ENCODE measurements at regions not wholly inside any gene's neighbourhood (a gene's known extent, or its start where the extent isn't known, plus 50 kb on each side); places are given as distances from the start of the nearest gene placed in this dataset.

GRCh38 chr7:41415051-41415450 is 287.8 kb downstream of the INHBA start:
- 90% methylated on average over 3 of the region's 4 CpGs for WGBS (ENCODE audit: insufficient coverage)

GRCh38 chr7:41404375-41405074 is 298.4 kb downstream of the INHBA start:
- no peak overlapping the region for H3K4me2 ChIP-seq (replicated peaks; ENCODE audit: extremely low read depth, low read length, poor library complexity, severe bottlenecking)
- H3K9ac ChIP-seq (ENCODE audit: insufficient read depth, low read length, poor library complexity, severe bottlenecking), result no peak overlapping the region
- peaks cover 2 to 8% (median 6%) of the 10 kb centered on the region in 7 donors for H3K9me3 Mint-ChIP-seq
- no peak overlapping the region for H3K27ac Mint-ChIP-seq
- intact Hi-C loops (cut with micrococcal nuclease), result no loop called here
- H3K36me3 ChIP-seq (replicated peaks in 1 of 2; ENCODE audit: control insufficient read depth in 1 of 2, insufficient read depth in 2 of 2, low read length in 2 of 2), result no peaks in the 10 kb centered on the region
- H3K36me3 Mint-ChIP-seq, result no peaks in the 10 kb centered on the region
- WGBS (ENCODE audit: insufficient coverage), result 86% methylated on average over 1 of the region's 3 CpGs
- H3K4me1 Mint-ChIP-seq, result no peaks in the 10 kb centered on the region
- H3K4me1 ChIP-seq (ENCODE audit: control insufficient read depth in 1 of 2, insufficient read depth in 2 of 2, low read length in 2 of 2), result no peaks in the 10 kb centered on the region
- H4K20me1 ChIP-seq (ENCODE audit: insufficient read depth, low read length), result no peaks in the 10 kb centered on the region
- no peak overlapping the region for H2AFZ ChIP-seq (ENCODE audit: insufficient read depth, low read depth, low read length, poor library complexity, severe bottlenecking)
- no peak overlapping the region for H3K27ac ChIP-seq (ENCODE audit: low read depth in 1 of 2, low read length in 2 of 2)
- no peaks in the 10 kb centered on the region for H3K79me2 ChIP-seq (ENCODE audit: insufficient read depth, low read length)
- TF ChIP-seq CTCF (IDR thresholded peaks at IDR 0.05), result no peak
- no peak for DNase-seq
- no peak overlapping the region for H3K4me3 ChIP-seq (replicated peaks in 1 of 3; ENCODE audit: low read depth in 2 of 3, low read length in 3 of 3)
- H3K27me3 Mint-ChIP-seq (ENCODE audit: low read depth in 3 of 3), result no peaks in the 10 kb centered on the region
- no peak overlapping the region for H3K4me3 Mint-ChIP-seq
- H3K9me3 ChIP-seq (replicated peaks in 1 of 2; ENCODE audit: control insufficient read depth in 1 of 2, insufficient read depth in 1 of 2, low read length in 2 of 2), result peaks cover 4 to 5% of the 10 kb centered on the region in 2 donors
- H3K27me3 ChIP-seq (ENCODE audit: control insufficient read depth in 2 of 2, insufficient read depth in 2 of 2, low read length in 2 of 2), result no peaks in the 10 kb centered on the region

More at GRCh38 chr7:41415051-41415450, 287.8 kb downstream of the INHBA start:
- Mint-ChIP-seq H3K4me1 (no peaks in the 10 kb centered on the region), H3K27me3 (ENCODE audit: low read depth in 3 of 3) (no peaks in the 10 kb centered on the region), H3K9me3 (peaks cover 0 to 7% (median 4%) of the 10 kb centered on the region in 7 donors), H3K27ac (no peak overlapping the region), H3K4me3 (no peak overlapping the region), H3K36me3 (no peaks in the 10 kb centered on the region)
- Histone ChIP-seq H3K9me3 (replicated peaks in 1 of 2; ENCODE audit: control insufficient read depth in 1 of 2, insufficient read depth in 1 of 2, low read length in 2 of 2) (peaks cover 0 to 6% of the 10 kb centered on the region in 2 donors), H2AFZ (ENCODE audit: insufficient read depth, low read depth, low read length, poor library complexity, severe bottlenecking) (no peak overlapping the region), H3K27ac (ENCODE audit: low read depth in 1 of 2, low read length in 2 of 2) (no peak overlapping the region), H3K27me3 (ENCODE audit: control insufficient read depth in 2 of 2, insufficient read depth in 2 of 2, low read length in 2 of 2) (no peaks in the 10 kb centered on the region), H3K4me3 (replicated peaks in 1 of 3; ENCODE audit: low read depth in 2 of 3, low read length in 3 of 3) (no peak overlapping the region), H3K4me2 (replicated peaks; ENCODE audit: extremely low read depth, low read length, poor library complexity, severe bottlenecking) (no peak overlapping the region), H3K4me1 (ENCODE audit: control insufficient read depth in 1 of 2, insufficient read depth in 2 of 2, low read length in 2 of 2) (no peaks in the 10 kb centered on the region), H3K36me3 (replicated peaks in 1 of 2; ENCODE audit: control insufficient read depth in 1 of 2, insufficient read depth in 2 of 2, low read length in 2 of 2) (no peaks in the 10 kb centered on the region), H3K79me2 (ENCODE audit: insufficient read depth, low read length) (no peaks in the 10 kb centered on the region), H4K20me1 (ENCODE audit: insufficient read depth, low read length) (no peaks in the 10 kb centered on the region), H3K9ac (ENCODE audit: insufficient read depth, low read length, poor library complexity, severe bottlenecking) (no peak overlapping the region)
- TF ChIP-seq CTCF (IDR thresholded peaks at IDR 0.05), result no peak
- DNase-seq, result no peak
- intact Hi-C loops (cut with micrococcal nuclease), result no loop called here

All from CD14-positive monocyte (primary cell).